ENCODE measurements at regions not wholly inside any gene's neighbourhood (a gene's known extent, or its start where the extent isn't known, plus 50 kb on each side); places are given as distances from the start of the nearest gene placed in this dataset.
A peak's percentile ranks its signal among the peaks of the same experiment; 100 is the strongest.

GRCh38 chr2:132282911-132283310 is 121.2 kb upstream of the ANKRD30BL start:
- Histone ChIP-seq H3K4me3 (no peak overlapping the region), H3K4me1 (replicated peaks in 1 of 2; ENCODE audit: control insufficient read depth in 2 of 2, insufficient read depth in 2 of 2, low read length in 2 of 2) (peaks cover 0 to 6% of the 10 kb centered on the region in 2 experiments; a peak in 2 of 5 replicates), H3K9me1 (ENCODE audit: control insufficient read depth, insufficient read depth, low read length) (no peaks in the 10 kb centered on the region), H3K36me3 (ENCODE audit: control insufficient read depth, insufficient read depth, low read length) (no peaks in the 10 kb centered on the region), H3K9me3 (replicated peaks; ENCODE audit: control insufficient read depth, insufficient read depth, low read depth, low read length) (no peaks in the 10 kb centered on the region), H3K9ac (ENCODE audit: insufficient read depth in 1 of 2, low read depth in 2 of 2, low read length in 2 of 2) (no peak overlapping the region), H3K79me2 (ENCODE audit: control insufficient read depth, insufficient read depth, low read length) (no peaks in the 10 kb centered on the region), H3K27me3 (ENCODE audit: control insufficient read depth in 2 of 2, insufficient read depth in 2 of 2, low read length in 2 of 2) (peaks cover 0 to 51% of the 10 kb centered on the region in 2 experiments; a peak in 2 of 5 replicates), H4K20me1 (replicated peaks; ENCODE audit: control insufficient read depth, insufficient read depth, low read length) (no peaks in the 10 kb centered on the region), H3K27ac (ENCODE audit: extremely low read depth, low read depth, low read length) (no peak overlapping the region), H3K4me2 (ENCODE audit: insufficient read depth, low read length) (no peak overlapping the region), H2AFZ (ENCODE audit: low read depth, low read length) (no peak overlapping the region)
- BruUV-seq (replicated peaks) = no TSS peak
- CTCF ChIA-PET (ENCODE audit: low intra/inter-chr PET ratio) = no interaction called here
- TF ChIP-seq TAF1 (IDR thresholded peaks at IDR 0.05; ENCODE audit: control insufficient read depth, extremely low read depth, insufficient read depth, low read length, severe bottlenecking) (no peak), ZNF311 (CRISPR knock-in tag; IDR thresholded peaks at IDR 0.05) (no peak), DMBX1 (CRISPR knock-in tag; IDR thresholded peaks at IDR 0.05; ENCODE audit: borderline replicate concordance) (no peak), ZNF507 (tag; conservative IDR thresholded peaks at IDR 0.05) (no peak), SLC30A9 (CRISPR knock-in tag; IDR thresholded peaks at IDR 0.05) (no peak), NFYB (IDR thresholded peaks at IDR 0.05; ENCODE audit: extremely low read depth, insufficient read length) (no peak), AFF1 (IDR thresholded peaks at IDR 0.05; ENCODE audit: low read depth in 1 of 2, partially characterized antibody in 2 of 2) (no peak), HDAC8 (tag; IDR thresholded peaks at IDR 0.05) (no peak), NR2C2 (CRISPR knock-in tag; IDR thresholded peaks at IDR 0.05) (no peak), NR2C2 (tag; IDR thresholded peaks at IDR 0.05) (no peak), ZBTB8A (IDR thresholded peaks at IDR 0.05; ENCODE audit: partially characterized antibody) (no peak), GMEB1 (CRISPR knock-in tag; IDR thresholded peaks at IDR 0.05) (no peak), SMC3 (conservative IDR thresholded peaks at IDR 0.05; ENCODE audit: insufficient read depth, low read depth, low read length) (no peak)
- DNase-seq (ENCODE audit: extremely low read depth in 1 of 4, low spot score in 3 of 4) (no peak), FAIRE-seq (peak; percentile 58), ATAC-seq (no peak)
- in situ Hi-C loops (cut with MboI) (no loop called here), intact Hi-C loops (cut with micrococcal nuclease) (no loop called here)
- 0% methylated on average over 9 of the region's 9 CpGs for WGBS (ENCODE audit: insufficient coverage, low coverage, missing lambda C conversion rate)
- POLR2A ChIA-PET = no interaction called here
